Chondrocyte (in vitro differentiated cells): ENCODE measurements at regions not wholly inside any gene's neighbourhood (a gene's known extent, or its start where the extent isn't known, plus 50 kb on each side); places are given as distances from the start of the nearest gene placed in this dataset.

ENCODE experiments used
- DNase-seq: peaks from one replicate; pipeline ENCODE4 v3.0.0; 2021; ENCODE audit warnings: mixed read lengths, low spot score
- H3K27ac Mint-ChIP-seq: one replicate; pipeline ENCODE4 v1.8.0; 2021; ENCODE audit warnings: mild to moderate bottlenecking, moderate library complexity, mixed read lengths; ENCODE audit not compliant: unreplicated experiment
- H3K27me3 Mint-ChIP-seq: 2 replicates; pipeline ENCODE4 v1.8.0; 2021; ENCODE audit warnings: low read depth, mixed read lengths
- H3K36me3 Mint-ChIP-seq: 2 replicates; pipeline ENCODE4 v1.8.0; 2021; ENCODE audit warnings: low read depth, mixed read lengths
- H3K4me1 Mint-ChIP-seq: 2 replicates; pipeline ENCODE4 v1.8.0; 2021; ENCODE audit warnings: low read depth, mild to moderate bottlenecking, mixed read lengths
- H3K4me3 Mint-ChIP-seq: one replicate; pipeline ENCODE4 v1.8.0; 2021; ENCODE audit warnings: mild to moderate bottlenecking, moderate library complexity, mixed read lengths; ENCODE audit not compliant: unreplicated experiment
- H3K9me3 Mint-ChIP-seq: 2 replicates; pipeline ENCODE4 v1.8.0; 2021; ENCODE audit warnings: low read depth, mixed read lengths
- CTCF ChIP-seq: fragments of 200-600 bp; sonication (generic); IDR thresholded peaks from 2 replicates; pipeline ENCODE4 v1.5.0; 2021; ENCODE audit warnings: antibody characterized with exemption, mild to moderate bottlenecking, moderate library complexity

GRCh38 chr1:96978444-96978843 is 256.9 kb downstream of the PTBP2 start:
- H3K9me3 Mint-ChIP-seq = peaks cover 3% of the 10 kb centered on the region
- H3K27ac Mint-ChIP-seq = no peak overlapping the region
- peaks cover 2% of the 10 kb centered on the region for H3K36me3 Mint-ChIP-seq
- no peak for TF ChIP-seq CTCF
- H3K4me1 Mint-ChIP-seq = peaks cover 33% of the 10 kb centered on the region
- no peaks in the 10 kb centered on the region for H3K27me3 Mint-ChIP-seq
- no peak overlapping the region for H3K4me3 Mint-ChIP-seq
- DNase-seq = no peak

- Mint-ChIP-seq H3K4me3 (no peak overlapping the region), H3K27ac (no peak overlapping the region), H3K4me1 (peaks cover 29% of the 10 kb centered on the region), H3K9me3 (peaks cover 3% of the 10 kb centered on the region), H3K36me3 (peaks cover 2% of the 10 kb centered on the region), H3K27me3 (no peaks in the 10 kb centered on the region)
- no peak for DNase-seq
- no peak for TF ChIP-seq CTCF
These were observed 257.3 kb downstream of the PTBP2 start for GRCh38 chr1:96978901-96979300.

- H3K27me3 Mint-ChIP-seq = no peaks in the 10 kb centered on the region
- no peak for TF ChIP-seq CTCF
- no peak overlapping the region for H3K4me3 Mint-ChIP-seq
- no peak overlapping the region for H3K27ac Mint-ChIP-seq
- peaks cover 25% of the 10 kb centered on the region for H3K4me1 Mint-ChIP-seq
- H3K9me3 Mint-ChIP-seq = peaks cover 3% of the 10 kb centered on the region
- DNase-seq = no peak
- H3K36me3 Mint-ChIP-seq = peaks cover 2% of the 10 kb centered on the region
These were observed 258.0 kb downstream of the PTBP2 start for GRCh38 chr1:96979304-96980268.

GRCh38 chr1:96980448-96980847 is 258.9 kb downstream of the PTBP2 start:
- H3K27ac Mint-ChIP-seq = no peak overlapping the region
- peaks cover 5% of the 10 kb centered on the region for H3K9me3 Mint-ChIP-seq
- no peak overlapping the region for H3K4me3 Mint-ChIP-seq
- no peak for DNase-seq
- H3K36me3 Mint-ChIP-seq = peaks cover 2% of the 10 kb centered on the region
- H3K27me3 Mint-ChIP-seq = no peaks in the 10 kb centered on the region
- H3K4me1 Mint-ChIP-seq = peaks cover 25% of the 10 kb centered on the region
- no peak for TF ChIP-seq CTCF

- no peak overlapping the region for H3K27ac Mint-ChIP-seq
- H3K4me1 Mint-ChIP-seq = peaks cover 25% of the 10 kb centered on the region
- H3K36me3 Mint-ChIP-seq = no peaks in the 10 kb centered on the region
- no peak for DNase-seq
- no peak for TF ChIP-seq CTCF
- no peaks in the 10 kb centered on the region for H3K27me3 Mint-ChIP-seq
- no peak overlapping the region for H3K4me3 Mint-ChIP-seq
- peaks cover 2% of the 10 kb centered on the region for H3K9me3 Mint-ChIP-seq
These were observed 259.6 kb downstream of the PTBP2 start for GRCh38 chr1:96981181-96981580.
